Endothelial cell (in vitro differentiated cells): ENCODE measurements at regions not wholly inside any gene's neighbourhood (a gene's known extent, or its start where the extent isn't known, plus 50 kb on each side); places are given as distances from the start of the nearest gene placed in this dataset.
A peak's percentile ranks its signal among the peaks of the same experiment; 100 is the strongest.

Experiments used
- DNase-seq: peaks from one replicate; pipeline ENCODE4 v3.0.0; 2021; ENCODE audit warnings: low spot score
- H3K27ac Mint-ChIP-seq: one replicate; pipeline ENCODE4 v1.8.0; 2021; ENCODE audit warnings: mixed read lengths, inconsistent platforms; ENCODE audit not compliant: unreplicated experiment
- H3K27me3 Mint-ChIP-seq: one replicate; pipeline ENCODE4 v1.8.0; 2021; ENCODE audit warnings: mild to moderate bottlenecking, moderate library complexity, mixed read lengths, inconsistent platforms; ENCODE audit not compliant: unreplicated experiment
- H3K36me3 Mint-ChIP-seq: one replicate; pipeline ENCODE4 v1.8.0; 2021; ENCODE audit warnings: mild to moderate bottlenecking, low read depth, mixed read lengths, inconsistent platforms; ENCODE audit not compliant: unreplicated experiment
- H3K4me1 Mint-ChIP-seq: one replicate; pipeline ENCODE4 v1.8.0; 2021; ENCODE audit warnings: mild to moderate bottlenecking, mixed read lengths, inconsistent platforms; ENCODE audit not compliant: unreplicated experiment
- H3K4me3 Mint-ChIP-seq: one replicate; pipeline ENCODE4 v1.8.0; 2021; ENCODE audit warnings: mild to moderate bottlenecking, mixed read lengths, inconsistent platforms; ENCODE audit not compliant: unreplicated experiment
- H3K9me3 Mint-ChIP-seq: one replicate; pipeline ENCODE4 v1.8.0; 2021; ENCODE audit warnings: mixed read lengths, inconsistent platforms; ENCODE audit not compliant: unreplicated experiment
- TF ChIP-seq, protein P1 (sequence below): fragments of 200-600 bp; sonication (generic); IDR thresholded peaks from one replicate; pipeline ENCODE4 v1.5.0; 2021; ENCODE audit warnings: antibody characterized with exemption; ENCODE audit not compliant: unreplicated experiment

DNA sequence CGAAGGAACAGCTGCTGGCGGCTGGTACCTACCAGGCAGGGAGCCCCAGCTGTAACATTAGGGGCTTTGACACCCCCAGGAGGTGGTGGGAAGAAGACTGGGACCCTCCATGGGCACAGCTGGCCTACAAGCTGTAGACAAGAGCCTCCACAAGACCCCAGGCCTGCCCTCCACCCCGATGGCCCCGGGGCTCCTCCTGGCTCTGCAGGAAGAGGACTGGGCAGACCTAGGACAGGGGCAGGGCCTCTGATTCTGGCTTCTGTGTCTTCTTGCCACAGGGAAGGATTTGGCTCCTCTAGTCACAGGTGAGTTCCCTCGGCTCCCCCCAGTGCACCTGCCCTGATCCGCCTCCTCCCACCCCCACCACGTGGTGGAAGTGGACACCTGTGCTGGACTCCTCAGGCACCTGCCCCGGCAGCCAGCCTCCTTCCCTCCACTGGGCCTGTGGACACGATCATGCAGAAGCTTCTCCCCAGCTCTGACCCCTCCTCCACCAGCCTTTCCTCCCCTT is 53.4 kb upstream of the ODC1 start:
- no peaks in the 10 kb centered on the region for H3K36me3 Mint-ChIP-seq
- TF ChIP-seq, protein P1, sequence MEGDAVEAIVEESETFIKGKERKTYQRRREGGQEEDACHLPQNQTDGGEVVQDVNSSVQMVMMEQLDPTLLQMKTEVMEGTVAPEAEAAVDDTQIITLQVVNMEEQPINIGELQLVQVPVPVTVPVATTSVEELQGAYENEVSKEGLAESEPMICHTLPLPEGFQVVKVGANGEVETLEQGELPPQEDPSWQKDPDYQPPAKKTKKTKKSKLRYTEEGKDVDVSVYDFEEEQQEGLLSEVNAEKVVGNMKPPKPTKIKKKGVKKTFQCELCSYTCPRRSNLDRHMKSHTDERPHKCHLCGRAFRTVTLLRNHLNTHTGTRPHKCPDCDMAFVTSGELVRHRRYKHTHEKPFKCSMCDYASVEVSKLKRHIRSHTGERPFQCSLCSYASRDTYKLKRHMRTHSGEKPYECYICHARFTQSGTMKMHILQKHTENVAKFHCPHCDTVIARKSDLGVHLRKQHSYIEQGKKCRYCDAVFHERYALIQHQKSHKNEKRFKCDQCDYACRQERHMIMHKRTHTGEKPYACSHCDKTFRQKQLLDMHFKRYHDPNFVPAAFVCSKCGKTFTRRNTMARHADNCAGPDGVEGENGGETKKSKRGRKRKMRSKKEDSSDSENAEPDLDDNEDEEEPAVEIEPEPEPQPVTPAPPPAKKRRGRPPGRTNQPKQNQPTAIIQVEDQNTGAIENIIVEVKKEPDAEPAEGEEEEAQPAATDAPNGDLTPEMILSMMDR: no peak
- peak overlapping the region; percentile 67 for H3K27ac Mint-ChIP-seq
- H3K27me3 Mint-ChIP-seq: peaks cover 12% of the 10 kb centered on the region
- no peaks in the 10 kb centered on the region for H3K9me3 Mint-ChIP-seq
- H3K4me1 Mint-ChIP-seq: no peaks in the 10 kb centered on the region
- H3K4me3 Mint-ChIP-seq: no peak overlapping the region
- DNase-seq: no peak

DNA sequence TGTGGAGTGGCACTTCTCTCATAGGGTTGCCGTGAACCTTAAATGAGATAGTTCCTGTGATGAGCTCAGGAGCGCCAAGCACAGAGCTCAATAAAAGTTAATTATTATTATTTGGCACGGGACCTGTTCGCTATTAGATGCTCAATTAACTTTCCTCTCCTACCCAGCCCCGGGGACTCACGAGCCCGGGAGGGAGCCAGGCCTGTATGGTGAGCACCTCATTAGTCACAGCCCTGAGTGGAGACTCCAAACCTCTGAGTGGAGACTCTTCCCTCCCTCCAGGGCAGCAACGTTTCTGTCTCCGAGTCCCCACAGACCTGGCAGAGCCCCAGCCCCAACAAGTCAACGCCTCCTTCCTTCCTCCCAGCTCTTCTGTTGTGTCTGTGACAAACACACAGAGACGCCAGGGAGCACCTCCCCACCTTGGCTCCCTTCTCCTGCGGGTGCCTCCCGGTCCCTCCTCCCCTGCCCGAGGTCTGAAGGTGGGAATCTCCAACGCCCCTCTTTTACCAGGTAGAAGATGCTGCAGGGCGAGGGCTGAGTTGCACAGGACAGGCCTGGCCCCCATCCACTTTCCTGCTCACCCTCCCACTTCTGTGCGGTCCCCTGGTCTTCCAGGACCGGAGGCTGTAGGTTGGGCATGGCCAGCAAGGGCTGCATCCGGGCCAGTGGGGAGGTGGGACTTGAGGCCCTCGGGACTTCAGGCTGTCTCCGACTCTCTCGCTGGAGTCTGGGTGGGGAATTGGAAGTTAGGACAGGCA is 52.7 kb upstream of the ODC1 start:
- Mint-ChIP-seq H3K36me3 (no peaks in the 10 kb centered on the region), H3K27ac (no peak overlapping the region), H3K27me3 (peaks cover 17% of the 10 kb centered on the region), H3K9me3 (no peaks in the 10 kb centered on the region), H3K4me1 (no peaks in the 10 kb centered on the region), H3K4me3 (no peak overlapping the region)
- DNase-seq: no peak
- TF ChIP-seq, protein P1: no peak

DNA sequence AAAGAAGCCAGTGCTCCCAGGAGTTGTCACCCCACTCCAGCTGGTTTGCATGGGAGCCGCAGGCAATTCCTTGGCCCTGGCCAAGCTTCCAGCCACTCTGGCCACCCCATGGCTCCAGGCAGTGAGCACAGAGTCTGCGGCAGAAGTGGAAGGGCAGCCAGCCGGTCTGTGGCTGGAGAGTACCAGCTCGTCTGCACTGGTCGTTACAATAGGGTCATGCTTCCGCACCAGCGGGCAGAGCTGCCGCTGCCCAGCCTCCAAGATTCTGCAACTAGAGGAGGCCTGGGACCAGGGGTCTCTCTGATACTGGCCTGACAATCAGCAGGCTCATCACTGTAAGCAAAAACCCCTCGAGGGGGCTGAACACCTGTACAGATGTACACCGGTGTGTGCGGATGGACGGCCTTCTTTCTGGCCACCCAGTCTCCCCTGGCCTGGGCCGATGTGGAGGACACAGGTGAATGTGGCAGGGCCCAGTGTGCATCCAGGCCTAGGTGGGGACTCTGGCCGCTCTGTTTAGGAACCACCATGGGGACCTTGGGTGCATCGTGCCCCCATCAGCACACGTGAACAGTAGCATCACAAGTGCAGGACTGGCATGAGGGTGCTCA is 51.9 kb upstream of the ODC1 start:
- no peaks in the 10 kb centered on the region for H3K9me3 Mint-ChIP-seq
- no peak for DNase-seq
- no peak overlapping the region for H3K27ac Mint-ChIP-seq
- H3K27me3 Mint-ChIP-seq: peaks cover 16% of the 10 kb centered on the region
- no peak overlapping the region for H3K4me3 Mint-ChIP-seq
- H3K4me1 Mint-ChIP-seq: no peaks in the 10 kb centered on the region
- no peaks in the 10 kb centered on the region for H3K36me3 Mint-ChIP-seq
- TF ChIP-seq, protein P1: no peak

DNA sequence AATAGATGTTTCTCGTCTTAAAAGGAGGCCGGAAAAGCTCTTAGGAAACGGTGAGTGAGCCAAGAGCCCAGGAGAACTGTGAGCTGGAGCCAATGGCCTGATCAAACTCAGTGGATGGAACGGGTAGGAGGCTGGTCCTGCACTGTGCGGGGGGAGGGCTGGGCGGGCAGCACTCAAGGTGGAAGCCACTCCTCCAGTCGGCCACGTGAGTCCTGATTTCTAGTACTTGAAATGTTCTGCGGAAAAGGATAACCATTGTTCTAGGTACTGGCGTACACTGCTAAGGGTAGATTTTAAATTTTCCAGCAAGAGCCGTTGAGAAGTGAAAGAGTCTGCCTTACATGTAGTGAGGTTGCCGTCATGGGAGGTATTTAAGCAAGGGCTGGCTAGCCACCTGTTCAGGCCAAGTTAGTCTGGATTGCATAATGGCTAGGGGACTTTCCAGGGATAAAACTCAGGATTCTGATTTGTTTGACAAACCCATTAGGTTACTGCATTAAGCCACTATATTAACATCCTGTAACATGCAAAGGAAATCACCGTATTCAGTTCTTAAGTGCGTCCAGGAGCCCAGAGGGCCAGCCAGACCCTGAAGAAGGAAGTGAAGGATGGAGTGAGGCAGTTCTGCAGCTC is 51.3 kb upstream of the ODC1 start:
- no peaks in the 10 kb centered on the region for H3K9me3 Mint-ChIP-seq
- peak overlapping the region; percentile 62 for H3K4me3 Mint-ChIP-seq
- TF ChIP-seq, protein P1: no peak
- no peaks in the 10 kb centered on the region for H3K4me1 Mint-ChIP-seq
- DNase-seq: no peak
- H3K27me3 Mint-ChIP-seq: peaks cover 16% of the 10 kb centered on the region
- H3K27ac Mint-ChIP-seq: no peak overlapping the region
- no peaks in the 10 kb centered on the region for H3K36me3 Mint-ChIP-seq
